Hypothalamus (tissue), 51 donors: ENCODE measurements at regions not wholly inside any gene's neighbourhood (a gene's known extent, or its start where the extent isn't known, plus 50 kb on each side); places are given as distances from the start of the nearest gene placed in this dataset.

Experiments
- DNase-seq, 51 donors: peaks; one replicate each; lab custom pipeline; 2025; lab: John Stamatoyannopoulos, UW

DNA sequence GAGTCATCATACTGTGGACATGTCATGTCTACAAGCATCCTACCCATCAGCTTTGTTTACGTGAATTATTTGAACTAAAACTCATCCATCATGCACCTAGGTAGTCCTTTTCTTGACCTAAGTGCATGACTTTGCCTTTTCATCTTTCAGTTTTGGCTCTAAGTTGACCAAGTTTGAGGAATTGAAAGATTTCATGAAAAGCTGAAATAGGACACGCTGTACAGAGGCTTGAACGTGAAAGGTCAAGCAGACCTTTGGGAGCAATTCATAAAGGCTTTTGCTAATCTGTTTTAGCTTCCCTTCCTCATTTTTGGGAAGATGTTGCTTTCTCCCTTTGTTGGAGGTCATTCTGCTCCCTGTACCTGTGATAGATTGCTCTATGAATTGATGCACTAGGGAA is 55.1 kb upstream of the MLIP start:
- DNase-seq, result no peak

DNA sequence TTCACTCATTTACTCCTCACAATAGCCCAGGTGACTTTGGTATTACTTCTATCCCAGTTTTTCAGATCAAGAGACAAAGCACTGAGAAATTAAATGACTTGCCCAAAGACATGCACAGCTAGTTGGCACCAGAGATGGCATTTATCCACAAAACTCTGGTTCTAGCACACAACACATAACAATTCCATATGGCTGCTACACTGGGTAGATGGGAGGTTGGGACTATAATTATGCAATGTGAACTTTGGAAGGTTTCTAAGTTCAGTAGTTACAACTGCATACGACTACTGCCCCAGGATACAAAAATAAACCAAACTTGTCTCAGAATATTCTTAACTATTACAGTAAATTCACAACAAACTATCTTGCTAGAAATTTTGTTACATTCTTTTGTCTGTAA is 54.2 kb upstream of the MLIP start:
- no peak for DNase-seq

DNA sequence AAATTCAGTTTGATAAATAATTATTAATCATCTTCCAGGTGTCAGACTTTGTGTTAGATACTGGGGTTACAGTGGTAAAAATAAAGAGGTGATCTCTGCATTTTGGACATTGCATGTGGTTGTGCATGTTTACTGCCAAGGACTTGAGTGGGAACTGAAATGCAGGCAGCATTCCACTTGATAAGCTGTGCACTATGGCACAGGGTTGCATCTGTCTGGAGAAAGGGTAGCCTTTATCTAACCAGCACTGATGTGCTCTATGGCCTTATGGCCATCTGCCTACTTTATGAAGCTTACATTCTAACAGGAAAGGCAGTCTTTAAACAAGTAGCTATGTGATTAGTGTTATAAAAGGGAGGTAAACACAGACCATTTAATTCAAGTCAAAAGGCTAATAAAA is 53.0 kb upstream of the MLIP start:
- DNase-seq, result no peak

DNA sequence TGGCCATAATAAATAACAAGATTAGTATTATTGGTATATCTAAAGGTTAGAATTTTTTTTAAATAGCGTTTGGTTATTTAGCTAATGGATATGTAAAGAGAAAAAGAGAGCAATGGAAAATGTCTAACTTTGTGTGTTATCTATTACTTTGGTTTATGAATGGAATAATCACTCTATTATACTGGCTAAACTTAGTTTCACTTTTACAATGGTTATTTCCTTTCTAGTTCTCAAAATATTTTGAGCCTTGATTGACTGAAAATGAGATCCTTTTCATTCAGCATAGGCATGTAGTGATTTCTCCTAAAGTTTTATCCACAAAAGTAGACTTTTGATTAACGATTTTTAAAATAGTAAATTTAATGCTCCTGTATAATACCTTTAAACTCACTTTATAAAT is 51.6 kb upstream of the MLIP start:
- no peak for DNase-seq

DNA sequence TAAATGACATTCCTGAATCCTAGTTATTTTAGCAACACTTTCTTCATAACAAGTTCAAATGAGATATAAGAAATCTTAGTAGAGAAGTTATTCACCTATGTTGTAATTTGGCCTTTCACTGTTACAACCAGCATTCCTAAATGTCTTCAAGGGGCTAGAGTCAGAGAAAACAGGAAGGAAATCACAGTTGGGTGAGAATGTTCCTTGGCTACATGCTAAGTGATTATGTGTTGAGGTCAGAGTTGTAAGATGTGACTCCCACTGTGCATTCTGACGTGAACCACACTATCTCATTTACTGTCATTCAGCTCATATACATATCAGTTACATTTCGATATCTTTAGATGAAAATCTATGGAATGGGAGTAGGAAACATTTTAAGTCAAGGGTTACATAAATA is 51.0 kb upstream of the MLIP start:
- DNase-seq, result no peak
